WTC11 (cell line): ENCODE measurements at regions not wholly inside any gene's neighbourhood (a gene's known extent, or its start where the extent isn't known, plus 50 kb on each side); places are given as distances from the start of the nearest gene placed in this dataset.

Experiments
- ATAC-seq: fragments of 200-7000 bp; cut with Tn5 transposase; 2 replicates; pipeline ENCODE4 v1.10.0; 2021; ENCODE audit warnings: mild to moderate bottlenecking, moderate library complexity
- CTCF ChIA-PET: fragments of 300-600 bp; sonication (Branson Sonifier 250); formaldehyde crosslinking; loops from one replicate; lab custom pipeline; 2021; ENCODE audit warnings: antibody characterized with exemption; lab: Charles Lee
- POLR2A ChIA-PET: fragments of 350-600 bp; sonication (Branson Sonifier 250); formaldehyde crosslinking; loops from one replicate; lab custom pipeline; 2021; ENCODE audit warnings: antibody characterized with exemption; lab: Charles Lee
- DNase-seq: peaks from one replicate; pipeline ENCODE4 v3.0.0; 2021; ENCODE audit warnings: low spot score
- H3K27ac Mint-ChIP-seq: 2 replicates; pipeline ENCODE4 v1.8.0; 2021; ENCODE audit warnings: mixed read lengths
- H3K27me3 Mint-ChIP-seq: 2 replicates; pipeline ENCODE4 v1.8.0; 2021; ENCODE audit warnings: low read depth, mild to moderate bottlenecking, moderate library complexity, mixed read lengths
- H3K36me3 Mint-ChIP-seq: 2 replicates; pipeline ENCODE4 v1.8.0; 2021; ENCODE audit warnings: mixed read lengths
- H3K4me1 Mint-ChIP-seq: 2 replicates; pipeline ENCODE4 v1.8.0; 2022; ENCODE audit warnings: mixed read lengths
- H3K4me3 Mint-ChIP-seq: 2 replicates; pipeline ENCODE4 v1.8.0; 2021; ENCODE audit warnings: mild to moderate bottlenecking, moderate library complexity, mixed read lengths
- H3K9me3 Mint-ChIP-seq: 2 replicates; pipeline ENCODE4 v1.8.0; 2021; ENCODE audit warnings: mixed read lengths
- CBFB ChIP-seq: sonication (generic); formaldehyde crosslinking; IDR thresholded peaks from 2 replicates; pipeline ENCODE4 v1.8.1; 2022; ENCODE audit warnings: mild to moderate bottlenecking, low read depth, missing genetic modification reagents
- CDX4 ChIP-seq: fragments of 250-450 bp; sonication (Bioruptor Pico); IDR thresholded peaks from 2 replicates; pipeline ENCODE4 v1.9.0; 2021; ENCODE audit warnings: moderate library complexity, mild to moderate bottlenecking, inconsistent platforms, borderline replicate concordance
- CREB1 ChIP-seq: sonication (generic); formaldehyde crosslinking; IDR thresholded peaks from 2 replicates; pipeline ENCODE4 v1.8.0; 2023; ENCODE audit warnings: mild to moderate bottlenecking, missing genetic modification reagents
- FOXP1 ChIP-seq: sonication (generic); formaldehyde crosslinking; IDR thresholded peaks from 2 replicates; pipeline ENCODE4 v1.8.0; 2022; ENCODE audit warnings: missing genetic modification reagents, mild to moderate bottlenecking, moderate library complexity, borderline replicate concordance
- GABPB1 ChIP-seq: sonication (generic); formaldehyde crosslinking; IDR thresholded peaks from 2 replicates; pipeline ENCODE4 v1.8.1; 2023; ENCODE audit warnings: mild to moderate bottlenecking, missing genetic modification reagents
- GTF2I ChIP-seq: fragments of 250-450 bp; sonication (Bioruptor Pico); conservative IDR thresholded peaks from 2 replicates; pipeline ENCODE4 v1.4.0; 2021; ENCODE audit warnings: mild to moderate bottlenecking
- IRF1 ChIP-seq: sonication (generic); formaldehyde crosslinking; IDR thresholded peaks from 2 replicates; pipeline ENCODE4 v1.8.0; 2023; ENCODE audit warnings: missing genetic modification reagents
- IRF2 ChIP-seq: sonication (generic); formaldehyde crosslinking; IDR thresholded peaks from 2 replicates; pipeline ENCODE4 v1.8.0; 2022; ENCODE audit warnings: low read depth, missing genetic modification reagents, borderline replicate concordance
- MLX ChIP-seq: sonication (generic); formaldehyde crosslinking; IDR thresholded peaks from 2 replicates; pipeline ENCODE4 v1.8.1; 2023; ENCODE audit warnings: mild to moderate bottlenecking, missing genetic modification reagents, moderate library complexity
- MYBL2 ChIP-seq: sonication (generic); formaldehyde crosslinking; IDR thresholded peaks from 2 replicates; pipeline ENCODE4 v1.8.1; 2023; ENCODE audit warnings: mild to moderate bottlenecking, moderate library complexity, missing genetic modification reagents
- PRDM15 ChIP-seq: sonication (generic); formaldehyde crosslinking; IDR thresholded peaks from 2 replicates; pipeline ENCODE4 v1.8.0; 2022; ENCODE audit warnings: missing genetic modification reagents
- PRRX2 ChIP-seq: fragments of 250-450 bp; sonication (Bioruptor Pico); IDR thresholded peaks from 2 replicates; pipeline ENCODE4 v1.8.0; 2021; ENCODE audit warnings: mild to moderate bottlenecking
- ZNF396 ChIP-seq: fragments of 250-450 bp; sonication (Bioruptor Pico); IDR thresholded peaks from 2 replicates; pipeline ENCODE4 v1.8.0; 2021; ENCODE audit warnings: mild to moderate bottlenecking, moderate library complexity, borderline replicate concordance
- TF ChIP-seq, protein P1 (sequence below): sonication (generic); formaldehyde crosslinking; IDR thresholded peaks from 2 replicates; pipeline ENCODE4 v1.8.0; 2022; ENCODE audit warnings: mild to moderate bottlenecking, missing genetic modification reagents
- TF ChIP-seq, protein P2 (sequence below): fragments of 250-450 bp; sonication (Bioruptor Pico); IDR thresholded peaks from 2 replicates; pipeline ENCODE4 v1.9.0; 2021; ENCODE audit warnings: mild to moderate bottlenecking

GRCh38 chr2:42905341-42906110, 113.1 kb upstream of the HAAO start (continued):
- TF ChIP-seq PRRX2 (no peak), MLX (CRISPR knock-in tag) (no peak), IRF1 (no peak), IRF2 (CRISPR knock-in tag) (no peak)

DNA sequence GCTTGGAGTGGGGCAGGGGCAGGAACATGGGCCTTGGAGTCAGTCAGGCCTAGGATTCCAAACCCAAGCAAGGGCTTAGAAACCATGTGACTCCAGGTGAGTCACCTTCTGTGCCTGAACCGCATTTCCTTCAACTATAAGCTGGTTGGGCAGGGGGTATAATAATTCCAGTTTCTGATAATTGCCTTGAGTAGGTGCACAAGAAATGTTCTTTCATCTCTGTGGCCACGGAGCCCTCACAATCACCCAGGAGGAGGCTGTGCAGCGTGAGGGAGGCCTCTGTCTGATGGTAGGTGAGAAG, 112.1 kb upstream of the HAAO start:
- Mint-ChIP-seq H3K9me3 (no peaks in the 10 kb centered on the region), H3K4me3 (no peak overlapping the region), H3K27me3 (peaks cover 12% of the 10 kb centered on the region), H3K27ac (no peak overlapping the region), H3K4me1 (peaks cover 21% of the 10 kb centered on the region), H3K36me3 (no peaks in the 10 kb centered on the region)
- DNase-seq (no peak), ATAC-seq (no peak)
- ChIA-PET POLR2A (no interaction called here), CTCF (no interaction called here)
- no peak for TF ChIP-seq PRDM15 (CRISPR knock-in tag)
- TF ChIP-seq, protein P1, sequence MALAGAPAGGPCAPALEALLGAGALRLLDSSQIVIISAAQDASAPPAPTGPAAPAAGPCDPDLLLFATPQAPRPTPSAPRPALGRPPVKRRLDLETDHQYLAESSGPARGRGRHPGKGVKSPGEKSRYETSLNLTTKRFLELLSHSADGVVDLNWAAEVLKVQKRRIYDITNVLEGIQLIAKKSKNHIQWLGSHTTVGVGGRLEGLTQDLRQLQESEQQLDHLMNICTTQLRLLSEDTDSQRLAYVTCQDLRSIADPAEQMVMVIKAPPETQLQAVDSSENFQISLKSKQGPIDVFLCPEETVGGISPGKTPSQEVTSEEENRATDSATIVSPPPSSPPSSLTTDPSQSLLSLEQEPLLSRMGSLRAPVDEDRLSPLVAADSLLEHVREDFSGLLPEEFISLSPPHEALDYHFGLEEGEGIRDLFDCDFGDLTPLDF, result no peak
- TF ChIP-seq, protein P2, sequence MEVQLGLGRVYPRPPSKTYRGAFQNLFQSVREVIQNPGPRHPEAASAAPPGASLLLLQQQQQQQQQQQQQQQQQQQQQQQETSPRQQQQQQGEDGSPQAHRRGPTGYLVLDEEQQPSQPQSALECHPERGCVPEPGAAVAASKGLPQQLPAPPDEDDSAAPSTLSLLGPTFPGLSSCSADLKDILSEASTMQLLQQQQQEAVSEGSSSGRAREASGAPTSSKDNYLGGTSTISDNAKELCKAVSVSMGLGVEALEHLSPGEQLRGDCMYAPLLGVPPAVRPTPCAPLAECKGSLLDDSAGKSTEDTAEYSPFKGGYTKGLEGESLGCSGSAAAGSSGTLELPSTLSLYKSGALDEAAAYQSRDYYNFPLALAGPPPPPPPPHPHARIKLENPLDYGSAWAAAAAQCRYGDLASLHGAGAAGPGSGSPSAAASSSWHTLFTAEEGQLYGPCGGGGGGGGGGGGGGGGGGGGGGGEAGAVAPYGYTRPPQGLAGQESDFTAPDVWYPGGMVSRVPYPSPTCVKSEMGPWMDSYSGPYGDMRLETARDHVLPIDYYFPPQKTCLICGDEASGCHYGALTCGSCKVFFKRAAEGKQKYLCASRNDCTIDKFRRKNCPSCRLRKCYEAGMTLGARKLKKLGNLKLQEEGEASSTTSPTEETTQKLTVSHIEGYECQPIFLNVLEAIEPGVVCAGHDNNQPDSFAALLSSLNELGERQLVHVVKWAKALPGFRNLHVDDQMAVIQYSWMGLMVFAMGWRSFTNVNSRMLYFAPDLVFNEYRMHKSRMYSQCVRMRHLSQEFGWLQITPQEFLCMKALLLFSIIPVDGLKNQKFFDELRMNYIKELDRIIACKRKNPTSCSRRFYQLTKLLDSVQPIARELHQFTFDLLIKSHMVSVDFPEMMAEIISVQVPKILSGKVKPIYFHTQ, result no peak
- TF ChIP-seq FOXP1, result no peak
- no peak for TF ChIP-seq MYBL2 (CRISPR knock-in tag)
- TF ChIP-seq CREB1 (CRISPR knock-in tag), result no peak
- TF ChIP-seq CDX4 (CRISPR knock-in tag), result no peak
- TF ChIP-seq GABPB1 (CRISPR knock-in tag), result no peak
- TF ChIP-seq GTF2I (CRISPR knock-in tag), result no peak
- no peak for TF ChIP-seq CBFB (CRISPR knock-in tag)
- no peak for TF ChIP-seq MLX (CRISPR knock-in tag)
- TF ChIP-seq ZNF396 (CRISPR knock-in tag), result no peak
